NT2/D1 (cell line): ENCODE measurements at regions not wholly inside any gene's neighbourhood (a gene's known extent, or its start where the extent isn't known, plus 50 kb on each side); places are given as distances from the start of the nearest gene placed in this dataset.

Source experiments
- YY1 ChIP-seq: IDR thresholded peaks from 2 replicates; pipeline ENCODE4 v1.6.1; 2011; ENCODE audit not compliant: insufficient read length, insufficient read depth
- ZNF274 ChIP-seq: IDR thresholded peaks from 2 replicates; pipeline ENCODE4 v1.6.1; 2011; ENCODE audit warnings: mild to moderate bottlenecking, low read depth, low read length

- TF ChIP-seq YY1 (no peak), ZNF274 (no peak)
These were observed 119.5 kb downstream of the TBX19 start for GRCh38 chr1:168400139-168400538.
